ENCODE measurements at regions not wholly inside any gene's neighbourhood (a gene's known extent, or its start where the extent isn't known, plus 50 kb on each side); places are given as distances from the start of the nearest gene placed in this dataset.

GRCh38 chr4:84050015-84050414 is 449.1 kb downstream of the NKX6-1 start:
- no TSS peak for BruUV-seq (replicated peaks)
- Histone ChIP-seq H3K79me2 (ENCODE audit: control insufficient read depth, insufficient read depth, low read length) (no peaks in the 10 kb centered on the region), H3K27me3 (replicated peaks in 1 of 2; ENCODE audit: control insufficient read depth in 2 of 2, insufficient read depth in 2 of 2, low read length in 1 of 2) (no peaks in the 10 kb centered on the region), H3K4me1 (ENCODE audit: control insufficient read depth, insufficient read depth, low read length) (no peaks in the 10 kb centered on the region), H3K27ac (ENCODE audit: control insufficient read depth, insufficient read depth) (no peak overlapping the region), H3K9ac (ENCODE audit: control insufficient read depth, insufficient read depth, low read length) (no peak overlapping the region), H3K4me2 (ENCODE audit: control insufficient read depth, insufficient read depth) (no peak overlapping the region), H3K9me3 (replicated peaks; ENCODE audit: control insufficient read depth, insufficient read depth, low read length) (no peaks in the 10 kb centered on the region), H2AFZ (ENCODE audit: control insufficient read depth, low read depth, low read length) (no peak overlapping the region), H3K4me3 (no peak overlapping the region), H3K36me3 (ENCODE audit: control insufficient read depth in 2 of 2, insufficient read depth in 2 of 2, low read length in 1 of 2) (no peaks in the 10 kb centered on the region), H4K20me1 (ENCODE audit: control insufficient read depth, insufficient read depth) (no peaks in the 10 kb centered on the region)
- intact Hi-C loops (cut with micrococcal nuclease; ENCODE audit: unreplicated experiment) = no loop called here
- ChIA-PET POLR2A (no interaction called here), CTCF (no interaction called here), RAD21 (ENCODE audit: unreplicated experiment) (no interaction called here), SMC1A (ENCODE audit: uncharacterized antibody, unreplicated experiment) (no interaction called here)
- in situ Hi-C loops (cut with MboI) = no loop called here
- DNase-seq (ENCODE audit: low read depth, low spot score) (no peak), ATAC-seq (no peak), FAIRE-seq (no peak)
- 0% methylated on average over 1 of the region's 1 CpG for WGBS (ENCODE audit: insufficient coverage, insufficient replicate concordance, low lambda C conversion rate, missing lambda C conversion rate)
- TF ChIP-seq POLR2A (IDR thresholded peaks at IDR 0.05; ENCODE audit: low read depth, low read length) (no peak), REST (IDR thresholded peaks at IDR 0.05; ENCODE audit: low read depth, low read length) (no peak), IRF4 (IDR thresholded peaks at IDR 0.05; ENCODE audit: low read depth, low read length) (no peak), FOXK2 (IDR thresholded peaks at IDR 0.05) (no peak), TCF12 (IDR thresholded peaks at IDR 0.05; ENCODE audit: low read depth, low read length) (no peak), POLR2AphosphoS5 (IDR thresholded peaks at IDR 0.05; ENCODE audit: low read length) (no peak), YY1 (IDR thresholded peaks at IDR 0.05; ENCODE audit: low read depth, low read length) (no peak), WRNIP1 (IDR thresholded peaks at IDR 0.05; ENCODE audit: borderline replicate concordance, low read depth, low read length) (no peak), EZH2 (IDR thresholded peaks at IDR 0.05; ENCODE audit: borderline replicate concordance, control insufficient read depth, low read depth, low read length) (no peak)
- TF ChIP-seq, protein P1, sequence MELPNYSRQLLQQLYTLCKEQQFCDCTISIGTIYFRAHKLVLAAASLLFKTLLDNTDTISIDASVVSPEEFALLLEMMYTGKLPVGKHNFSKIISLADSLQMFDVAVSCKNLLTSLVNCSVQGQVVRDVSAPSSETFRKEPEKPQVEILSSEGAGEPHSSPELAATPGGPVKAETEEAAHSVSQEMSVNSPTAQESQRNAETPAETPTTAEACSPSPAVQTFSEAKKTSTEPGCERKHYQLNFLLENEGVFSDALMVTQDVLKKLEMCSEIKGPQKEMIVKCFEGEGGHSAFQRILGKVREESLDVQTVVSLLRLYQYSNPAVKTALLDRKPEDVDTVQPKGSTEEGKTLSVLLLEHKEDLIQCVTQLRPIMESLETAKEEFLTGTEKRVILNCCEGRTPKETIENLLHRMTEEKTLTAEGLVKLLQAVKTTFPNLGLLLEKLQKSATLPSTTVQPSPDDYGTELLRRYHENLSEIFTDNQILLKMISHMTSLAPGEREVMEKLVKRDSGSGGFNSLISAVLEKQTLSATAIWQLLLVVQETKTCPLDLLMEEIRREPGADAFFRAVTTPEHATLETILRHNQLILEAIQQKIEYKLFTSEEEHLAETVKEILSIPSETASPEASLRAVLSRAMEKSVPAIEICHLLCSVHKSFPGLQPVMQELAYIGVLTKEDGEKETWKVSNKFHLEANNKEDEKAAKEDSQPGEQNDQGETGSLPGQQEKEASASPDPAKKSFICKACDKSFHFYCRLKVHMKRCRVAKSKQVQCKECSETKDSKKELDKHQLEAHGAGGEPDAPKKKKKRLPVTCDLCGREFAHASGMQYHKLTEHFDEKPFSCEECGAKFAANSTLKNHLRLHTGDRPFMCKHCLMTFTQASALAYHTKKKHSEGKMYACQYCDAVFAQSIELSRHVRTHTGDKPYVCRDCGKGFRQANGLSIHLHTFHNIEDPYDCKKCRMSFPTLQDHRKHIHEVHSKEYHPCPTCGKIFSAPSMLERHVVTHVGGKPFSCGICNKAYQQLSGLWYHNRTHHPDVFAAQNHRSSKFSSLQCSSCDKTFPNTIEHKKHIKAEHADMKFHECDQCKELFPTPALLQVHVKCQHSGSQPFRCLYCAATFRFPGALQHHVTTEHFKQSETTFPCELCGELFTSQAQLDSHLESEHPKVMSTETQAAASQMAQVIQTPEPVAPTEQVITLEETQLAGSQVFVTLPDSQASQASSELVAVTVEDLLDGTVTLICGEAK (IDR thresholded peaks at IDR 0.05; ENCODE audit: borderline replicate concordance) = no peak
- TF ChIP-seq, protein P2, sequence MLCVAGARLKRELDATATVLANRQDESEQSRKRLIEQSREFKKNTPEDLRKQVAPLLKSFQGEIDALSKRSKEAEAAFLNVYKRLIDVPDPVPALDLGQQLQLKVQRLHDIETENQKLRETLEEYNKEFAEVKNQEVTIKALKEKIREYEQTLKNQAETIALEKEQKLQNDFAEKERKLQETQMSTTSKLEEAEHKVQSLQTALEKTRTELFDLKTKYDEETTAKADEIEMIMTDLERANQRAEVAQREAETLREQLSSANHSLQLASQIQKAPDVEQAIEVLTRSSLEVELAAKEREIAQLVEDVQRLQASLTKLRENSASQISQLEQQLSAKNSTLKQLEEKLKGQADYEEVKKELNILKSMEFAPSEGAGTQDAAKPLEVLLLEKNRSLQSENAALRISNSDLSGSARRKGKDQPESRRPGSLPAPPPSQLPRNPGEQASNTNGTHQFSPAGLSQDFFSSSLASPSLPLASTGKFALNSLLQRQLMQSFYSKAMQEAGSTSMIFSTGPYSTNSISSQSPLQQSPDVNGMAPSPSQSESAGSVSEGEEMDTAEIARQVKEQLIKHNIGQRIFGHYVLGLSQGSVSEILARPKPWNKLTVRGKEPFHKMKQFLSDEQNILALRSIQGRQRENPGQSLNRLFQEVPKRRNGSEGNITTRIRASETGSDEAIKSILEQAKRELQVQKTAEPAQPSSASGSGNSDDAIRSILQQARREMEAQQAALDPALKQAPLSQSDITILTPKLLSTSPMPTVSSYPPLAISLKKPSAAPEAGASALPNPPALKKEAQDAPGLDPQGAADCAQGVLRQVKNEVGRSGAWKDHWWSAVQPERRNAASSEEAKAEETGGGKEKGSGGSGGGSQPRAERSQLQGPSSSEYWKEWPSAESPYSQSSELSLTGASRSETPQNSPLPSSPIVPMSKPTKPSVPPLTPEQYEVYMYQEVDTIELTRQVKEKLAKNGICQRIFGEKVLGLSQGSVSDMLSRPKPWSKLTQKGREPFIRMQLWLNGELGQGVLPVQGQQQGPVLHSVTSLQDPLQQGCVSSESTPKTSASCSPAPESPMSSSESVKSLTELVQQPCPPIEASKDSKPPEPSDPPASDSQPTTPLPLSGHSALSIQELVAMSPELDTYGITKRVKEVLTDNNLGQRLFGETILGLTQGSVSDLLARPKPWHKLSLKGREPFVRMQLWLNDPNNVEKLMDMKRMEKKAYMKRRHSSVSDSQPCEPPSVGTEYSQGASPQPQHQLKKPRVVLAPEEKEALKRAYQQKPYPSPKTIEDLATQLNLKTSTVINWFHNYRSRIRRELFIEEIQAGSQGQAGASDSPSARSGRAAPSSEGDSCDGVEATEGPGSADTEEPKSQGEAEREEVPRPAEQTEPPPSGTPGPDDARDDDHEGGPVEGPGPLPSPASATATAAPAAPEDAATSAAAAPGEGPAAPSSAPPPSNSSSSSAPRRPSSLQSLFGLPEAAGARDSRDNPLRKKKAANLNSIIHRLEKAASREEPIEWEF (IDR thresholded peaks at IDR 0.05; ENCODE audit: insufficient replicate concordance, low read depth, low read length) = no peak
- TF ChIP-seq, protein P3, sequence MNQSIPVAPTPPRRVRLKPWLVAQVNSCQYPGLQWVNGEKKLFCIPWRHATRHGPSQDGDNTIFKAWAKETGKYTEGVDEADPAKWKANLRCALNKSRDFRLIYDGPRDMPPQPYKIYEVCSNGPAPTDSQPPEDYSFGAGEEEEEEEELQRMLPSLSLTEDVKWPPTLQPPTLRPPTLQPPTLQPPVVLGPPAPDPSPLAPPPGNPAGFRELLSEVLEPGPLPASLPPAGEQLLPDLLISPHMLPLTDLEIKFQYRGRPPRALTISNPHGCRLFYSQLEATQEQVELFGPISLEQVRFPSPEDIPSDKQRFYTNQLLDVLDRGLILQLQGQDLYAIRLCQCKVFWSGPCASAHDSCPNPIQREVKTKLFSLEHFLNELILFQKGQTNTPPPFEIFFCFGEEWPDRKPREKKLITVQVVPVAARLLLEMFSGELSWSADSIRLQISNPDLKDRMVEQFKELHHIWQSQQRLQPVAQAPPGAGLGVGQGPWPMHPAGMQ (IDR thresholded peaks at IDR 0.05; ENCODE audit: borderline replicate concordance) = no peak
